SK-N-SH treated with all-trans-retinoic acid at 6 μM for 48 hours (cell line): ENCODE measurements at regions not wholly inside any gene's neighbourhood (a gene's known extent, or its start where the extent isn't known, plus 50 kb on each side); places are given as distances from the start of the nearest gene placed in this dataset.

Experiments used
- ATAC-seq: fragments of 200-7000 bp; cut with Tn5 transposase; 3 replicates; pipeline ENCODE4 v1.9.1; 2020; ENCODE audit warnings: mild to moderate bottlenecking, moderate library complexity
- ARNTL ChIP-seq: fragments of 450-650 bp; formaldehyde crosslinking; IDR thresholded peaks from 2 replicates; pipeline ENCODE4 v1.5.0; 2020; ENCODE audit warnings: low read depth, mild to moderate bottlenecking, moderate library complexity, borderline replicate concordance
- BACH2 ChIP-seq: fragments of 250-450 bp; sonication (Bioruptor Pico); IDR thresholded peaks from 2 replicates; pipeline ENCODE4 v1.9.0; 2021; ENCODE audit warnings: mild to moderate bottlenecking, borderline replicate concordance
- CSDC2 ChIP-seq: fragments of 250-450 bp; sonication (Bioruptor Pico); IDR thresholded peaks from 2 replicates; pipeline ENCODE4 v1.5.0; 2020; ENCODE audit warnings: mild to moderate bottlenecking, moderate library complexity
- ESRRG ChIP-seq: fragments of 250-450 bp; sonication (Bioruptor Pico); IDR thresholded peaks from 2 replicates; pipeline ENCODE4 v1.6.1; 2021; ENCODE audit warnings: mild to moderate bottlenecking
- GLIS3 ChIP-seq: fragments of 250-450 bp; sonication (Bioruptor Pico); IDR thresholded peaks from 2 replicates; pipeline ENCODE4 v1.5.0; 2020; ENCODE audit warnings: mild to moderate bottlenecking, moderate library complexity
- ISL1 ChIP-seq: fragments of 250-450 bp; sonication (Bioruptor Pico); IDR thresholded peaks from 2 replicates; pipeline ENCODE4 v2.1.2; 2022; ENCODE audit warnings: mild to moderate bottlenecking, moderate library complexity
- OSR1 ChIP-seq: fragments of 250-450 bp; sonication (Bioruptor Pico); IDR thresholded peaks from 2 replicates; pipeline ENCODE4 v1.8.0; 2022; ENCODE audit warnings: moderate library complexity, mild to moderate bottlenecking, inconsistent platforms
- RARB ChIP-seq: fragments of 250-450 bp; sonication (Bioruptor Pico); IDR thresholded peaks from 2 replicates; pipeline ENCODE4 v1.8.0; 2021; ENCODE audit warnings: mild to moderate bottlenecking, moderate library complexity
- SNAI2 ChIP-seq: fragments of 250-450 bp; sonication (Bioruptor Pico); IDR thresholded peaks from 2 replicates; pipeline ENCODE4 v1.5.0; 2020; ENCODE audit warnings: mild to moderate bottlenecking, moderate library complexity
- TCF4 ChIP-seq: fragments of 250-450 bp; sonication (Bioruptor Pico); IDR thresholded peaks from 2 replicates; pipeline ENCODE4 v1.8.0; 2021; ENCODE audit warnings: mild to moderate bottlenecking, moderate library complexity, borderline replicate concordance
- TOX ChIP-seq: fragments of 250-450 bp; sonication (Bioruptor Pico); IDR thresholded peaks from 2 replicates; pipeline ENCODE4 v1.8.0; 2021; ENCODE audit warnings: mild to moderate bottlenecking, moderate library complexity, borderline replicate concordance
- ZC3H10 ChIP-seq: fragments of 250-450 bp; sonication (Bioruptor Pico); IDR thresholded peaks from 2 replicates; pipeline ENCODE4 v1.5.1; 2021; ENCODE audit warnings: mild to moderate bottlenecking, moderate library complexity
- ZFP3 ChIP-seq: fragments of 250-450 bp; sonication (Bioruptor Pico); IDR thresholded peaks from 2 replicates; pipeline ENCODE4 v1.5.0; 2020; ENCODE audit warnings: mild to moderate bottlenecking, moderate library complexity
- ZFP30 ChIP-seq: fragments of 450-650 bp; formaldehyde crosslinking; IDR thresholded peaks from 2 replicates; pipeline ENCODE4 v1.5.0; 2022; ENCODE audit warnings: mild to moderate bottlenecking, moderate library complexity
- ZNF565 ChIP-seq: fragments of 450-650 bp; formaldehyde crosslinking; conservative IDR thresholded peaks from 2 replicates; pipeline ENCODE4 v1.5.0; 2020; ENCODE audit warnings: low read depth, mild to moderate bottlenecking, moderate library complexity
- ZNF70 ChIP-seq: fragments of 450-650 bp; formaldehyde crosslinking; IDR thresholded peaks from 2 replicates; pipeline ENCODE4 v1.5.0; 2020; ENCODE audit warnings: mild to moderate bottlenecking, moderate library complexity
- ZNF8 ChIP-seq: fragments of 450-650 bp; formaldehyde crosslinking; IDR thresholded peaks from 2 replicates; pipeline ENCODE4 v1.5.0; 2020; ENCODE audit warnings: mild to moderate bottlenecking, moderate library complexity
- TF ChIP-seq, protein P1 (sequence below): fragments of 250-450 bp; sonication (Bioruptor Pico); IDR thresholded peaks from 2 replicates; pipeline ENCODE4 v1.5.1; 2021; ENCODE audit warnings: mild to moderate bottlenecking, moderate library complexity
- TF ChIP-seq, protein P2 (sequence below): fragments of 250-450 bp; sonication (Bioruptor Pico); IDR thresholded peaks from 2 replicates; pipeline ENCODE4 v1.8.0; 2020; ENCODE audit warnings: mild to moderate bottlenecking, moderate library complexity, borderline replicate concordance
- TF ChIP-seq, protein P3 (sequence below): fragments of 250-450 bp; sonication (Bioruptor Pico); IDR thresholded peaks from 2 replicates; pipeline ENCODE4 v1.8.0; 2021; ENCODE audit warnings: low read depth, mild to moderate bottlenecking, moderate library complexity, borderline replicate concordance
- TF ChIP-seq, protein P4 (sequence below): fragments of 250-450 bp; sonication (Bioruptor Pico); IDR thresholded peaks from 2 replicates; pipeline ENCODE4 v1.5.0; 2020; ENCODE audit warnings: mild to moderate bottlenecking, moderate library complexity

DNA sequence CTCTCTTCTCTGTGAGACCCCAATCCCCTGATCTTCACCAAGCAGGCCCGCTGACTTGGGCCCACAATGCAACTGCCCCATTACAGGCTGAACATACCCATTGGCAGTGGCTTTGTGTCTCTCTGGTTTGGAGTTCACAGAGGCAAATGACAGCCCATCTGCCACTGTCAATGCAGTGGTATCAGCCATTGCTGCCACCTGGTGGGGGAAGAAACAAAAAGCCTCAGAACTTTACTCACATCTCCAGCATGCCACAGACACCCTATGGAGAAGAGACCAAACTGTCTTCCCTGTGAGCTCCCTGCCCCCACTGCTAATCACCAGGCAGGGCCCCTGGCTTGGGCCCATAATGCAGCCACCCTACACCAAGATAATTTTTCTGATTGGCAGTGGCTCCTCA lies 729.3 kb upstream of the ACTRT1 start:
- TF ChIP-seq CSDC2 (CRISPR knock-in tag) (no peak), ARNTL (no peak), GLIS3 (CRISPR knock-in tag) (no peak), SNAI2 (CRISPR knock-in tag) (no peak), ESRRG (CRISPR knock-in tag) (no peak), TOX (CRISPR knock-in tag) (no peak), RARB (CRISPR knock-in tag) (no peak), TCF4 (CRISPR knock-in tag) (no peak), ZNF70 (CRISPR knock-in tag) (no peak), BACH2 (no peak)
- TF ChIP-seq, protein P1, sequence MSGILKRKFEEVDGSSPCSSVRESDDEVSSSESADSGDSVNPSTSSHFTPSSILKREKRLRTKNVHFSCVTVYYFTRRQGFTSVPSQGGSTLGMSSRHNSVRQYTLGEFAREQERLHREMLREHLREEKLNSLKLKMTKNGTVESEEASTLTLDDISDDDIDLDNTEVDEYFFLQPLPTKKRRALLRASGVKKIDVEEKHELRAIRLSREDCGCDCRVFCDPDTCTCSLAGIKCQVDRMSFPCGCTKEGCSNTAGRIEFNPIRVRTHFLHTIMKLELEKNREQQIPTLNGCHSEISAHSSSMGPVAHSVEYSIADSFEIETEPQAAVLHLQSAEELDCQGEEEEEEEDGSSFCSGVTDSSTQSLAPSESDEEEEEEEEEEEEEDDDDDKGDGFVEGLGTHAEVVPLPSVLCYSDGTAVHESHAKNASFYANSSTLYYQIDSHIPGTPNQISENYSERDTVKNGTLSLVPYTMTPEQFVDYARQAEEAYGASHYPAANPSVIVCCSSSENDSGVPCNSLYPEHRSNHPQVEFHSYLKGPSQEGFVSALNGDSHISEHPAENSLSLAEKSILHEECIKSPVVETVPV: no peak
- ATAC-seq: 0 out of 3 replicates have a peak, but pooled peaks have one; percentile 33

DNA sequence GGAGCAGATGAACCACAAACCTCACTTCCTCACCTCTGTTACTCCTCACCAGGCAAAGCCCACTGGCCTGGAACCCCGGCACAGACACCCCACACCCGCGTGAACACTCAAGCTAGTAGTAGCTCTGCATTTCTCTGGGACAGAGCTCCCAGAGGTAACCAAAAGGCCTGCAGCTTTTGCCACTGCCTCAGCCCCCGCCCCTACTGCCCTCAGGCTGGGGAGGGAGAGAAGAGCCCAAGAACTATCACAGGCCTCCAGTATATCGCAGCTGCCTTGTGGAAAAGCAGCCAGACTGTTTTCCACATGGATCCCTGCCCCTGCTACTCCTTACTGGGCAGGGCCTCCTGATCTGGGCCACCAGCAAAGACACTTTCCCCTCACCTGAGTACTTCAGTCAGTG lies 728.7 kb upstream of the ACTRT1 start:
- no peak for ATAC-seq
- TF ChIP-seq ZNF70 (CRISPR knock-in tag) (no peak), ESRRG (CRISPR knock-in tag) (no peak), ZFP3 (CRISPR knock-in tag) (no peak), TOX (CRISPR knock-in tag) (no peak), RARB (CRISPR knock-in tag) (no peak)

DNA sequence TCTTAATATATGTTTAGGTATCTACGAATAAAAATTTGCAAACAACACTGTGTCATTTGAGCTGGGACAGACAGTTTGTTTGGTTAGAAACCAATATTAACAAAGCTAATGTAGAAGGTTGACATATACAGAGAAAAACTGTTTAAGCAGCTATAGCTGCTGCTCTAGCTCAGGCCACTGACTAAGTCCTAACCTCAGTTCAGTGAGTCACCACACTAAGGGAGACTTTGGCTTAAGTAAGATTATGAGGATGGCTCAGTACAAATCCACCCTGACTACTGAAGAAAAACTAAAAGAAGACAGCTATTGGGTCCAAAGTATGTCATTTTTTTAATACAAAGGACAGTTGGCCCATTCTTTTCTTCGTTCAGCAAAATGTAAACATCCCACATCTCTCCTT lies 717.3 kb upstream of the ACTRT1 start:
- no peak for ATAC-seq
- TF ChIP-seq CSDC2 (CRISPR knock-in tag) (no peak), TCF4 (CRISPR knock-in tag) (no peak), BACH2 (no peak), ARNTL (no peak), OSR1 (no peak), ZNF8 (CRISPR knock-in tag) (no peak), ZC3H10 (CRISPR knock-in tag) (no peak), SNAI2 (CRISPR knock-in tag) (no peak), ZNF70 (CRISPR knock-in tag) (no peak)
- TF ChIP-seq, protein P2, sequence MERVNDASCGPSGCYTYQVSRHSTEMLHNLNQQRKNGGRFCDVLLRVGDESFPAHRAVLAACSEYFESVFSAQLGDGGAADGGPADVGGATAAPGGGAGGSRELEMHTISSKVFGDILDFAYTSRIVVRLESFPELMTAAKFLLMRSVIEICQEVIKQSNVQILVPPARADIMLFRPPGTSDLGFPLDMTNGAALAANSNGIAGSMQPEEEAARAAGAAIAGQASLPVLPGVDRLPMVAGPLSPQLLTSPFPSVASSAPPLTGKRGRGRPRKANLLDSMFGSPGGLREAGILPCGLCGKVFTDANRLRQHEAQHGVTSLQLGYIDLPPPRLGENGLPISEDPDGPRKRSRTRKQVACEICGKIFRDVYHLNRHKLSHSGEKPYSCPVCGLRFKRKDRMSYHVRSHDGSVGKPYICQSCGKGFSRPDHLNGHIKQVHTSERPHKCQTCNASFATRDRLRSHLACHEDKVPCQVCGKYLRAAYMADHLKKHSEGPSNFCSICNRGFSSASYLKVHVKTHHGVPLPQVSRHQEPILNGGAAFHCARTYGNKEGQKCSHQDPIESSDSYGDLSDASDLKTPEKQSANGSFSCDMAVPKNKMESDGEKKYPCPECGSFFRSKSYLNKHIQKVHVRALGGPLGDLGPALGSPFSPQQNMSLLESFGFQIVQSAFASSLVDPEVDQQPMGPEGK: no peak
- TF ChIP-seq, protein P3, sequence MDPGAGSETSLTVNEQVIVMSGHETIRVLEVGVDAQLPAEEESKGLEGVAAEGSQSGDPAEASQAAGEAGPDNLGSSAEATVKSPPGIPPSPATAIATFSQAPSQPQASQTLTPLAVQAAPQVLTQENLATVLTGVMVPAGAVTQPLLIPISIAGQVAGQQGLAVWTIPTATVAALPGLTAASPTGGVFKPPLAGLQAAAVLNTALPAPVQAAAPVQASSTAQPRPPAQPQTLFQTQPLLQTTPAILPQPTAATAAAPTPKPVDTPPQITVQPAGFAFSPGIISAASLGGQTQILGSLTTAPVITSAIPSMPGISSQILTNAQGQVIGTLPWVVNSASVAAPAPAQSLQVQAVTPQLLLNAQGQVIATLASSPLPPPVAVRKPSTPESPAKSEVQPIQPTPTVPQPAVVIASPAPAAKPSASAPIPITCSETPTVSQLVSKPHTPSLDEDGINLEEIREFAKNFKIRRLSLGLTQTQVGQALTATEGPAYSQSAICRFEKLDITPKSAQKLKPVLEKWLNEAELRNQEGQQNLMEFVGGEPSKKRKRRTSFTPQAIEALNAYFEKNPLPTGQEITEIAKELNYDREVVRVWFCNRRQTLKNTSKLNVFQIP (CRISPR knock-in tag): no peak

DNA sequence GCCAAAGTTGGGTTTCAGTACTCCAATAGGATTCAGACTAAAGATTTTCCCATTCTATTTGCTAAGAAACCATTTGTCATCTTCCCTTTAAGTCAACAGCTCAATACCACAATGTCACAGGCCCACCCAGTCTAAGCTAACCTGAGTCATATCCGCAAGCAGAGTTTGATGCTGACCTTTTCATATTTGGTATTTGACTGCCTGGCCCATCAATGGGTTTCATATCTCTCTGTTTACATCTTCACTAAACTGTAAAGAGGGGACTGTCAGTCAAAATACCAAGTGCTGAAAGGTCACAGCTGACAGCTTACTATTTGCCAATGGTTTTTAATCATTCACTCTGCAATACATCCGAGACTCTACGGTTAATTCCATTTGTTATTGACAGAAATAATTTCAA lies 707.5 kb upstream of the ACTRT1 start:
- TF ChIP-seq TOX (CRISPR knock-in tag): no peak
- TF ChIP-seq CSDC2 (CRISPR knock-in tag): no peak
- no peak for ATAC-seq

DNA sequence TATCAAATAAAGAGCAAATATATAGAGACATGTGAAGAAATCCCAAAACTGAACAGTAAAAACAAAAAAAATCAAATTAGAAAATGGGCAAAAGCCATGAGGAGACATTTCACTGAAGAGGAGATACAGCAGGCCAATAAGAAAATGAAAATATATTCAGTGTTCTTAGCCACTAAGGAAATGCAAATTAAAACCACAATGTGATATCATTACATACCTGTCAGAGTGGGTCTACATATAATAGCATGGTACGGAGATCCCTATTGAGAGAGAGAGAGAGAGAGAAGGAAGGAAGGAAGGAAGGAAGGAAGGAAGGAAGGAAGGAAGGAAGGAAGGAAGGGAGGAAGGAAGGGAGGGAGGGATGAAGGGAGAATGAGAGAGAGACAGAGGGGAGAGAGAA lies 707.0 kb upstream of the ACTRT1 start:
- no peak for ATAC-seq
- TF ChIP-seq OSR1 (no peak), BACH2 (no peak), ESRRG (CRISPR knock-in tag) (no peak), ISL1 (CRISPR knock-in tag) (no peak), CSDC2 (CRISPR knock-in tag) (no peak), ZNF565 (CRISPR knock-in tag) (no peak)
- TF ChIP-seq, protein P3 (CRISPR knock-in tag): no peak

DNA sequence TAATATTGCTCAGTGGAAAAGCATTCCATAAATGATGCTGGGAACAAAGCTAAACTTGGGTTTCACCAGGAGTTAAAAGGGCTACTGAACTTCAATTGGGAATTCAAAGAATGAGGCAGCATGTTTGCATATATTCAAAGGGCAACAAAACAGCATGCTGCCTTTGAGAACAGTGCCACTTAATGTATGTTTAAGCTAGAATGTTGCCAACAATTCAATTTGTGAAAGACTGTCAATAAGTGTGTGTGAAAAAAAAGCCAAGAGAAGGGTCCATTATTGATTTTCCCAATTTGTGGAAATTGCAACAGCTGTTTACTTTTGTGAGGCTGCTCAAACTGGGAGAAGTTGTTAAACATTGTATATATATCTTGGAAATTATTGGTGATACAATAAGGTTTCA lies 701.9 kb upstream of the ACTRT1 start:
- ATAC-seq: no peak
- TF ChIP-seq, protein P2: no peak
- TF ChIP-seq ZFP30 (CRISPR knock-in tag): no peak
- TF ChIP-seq, protein P4, sequence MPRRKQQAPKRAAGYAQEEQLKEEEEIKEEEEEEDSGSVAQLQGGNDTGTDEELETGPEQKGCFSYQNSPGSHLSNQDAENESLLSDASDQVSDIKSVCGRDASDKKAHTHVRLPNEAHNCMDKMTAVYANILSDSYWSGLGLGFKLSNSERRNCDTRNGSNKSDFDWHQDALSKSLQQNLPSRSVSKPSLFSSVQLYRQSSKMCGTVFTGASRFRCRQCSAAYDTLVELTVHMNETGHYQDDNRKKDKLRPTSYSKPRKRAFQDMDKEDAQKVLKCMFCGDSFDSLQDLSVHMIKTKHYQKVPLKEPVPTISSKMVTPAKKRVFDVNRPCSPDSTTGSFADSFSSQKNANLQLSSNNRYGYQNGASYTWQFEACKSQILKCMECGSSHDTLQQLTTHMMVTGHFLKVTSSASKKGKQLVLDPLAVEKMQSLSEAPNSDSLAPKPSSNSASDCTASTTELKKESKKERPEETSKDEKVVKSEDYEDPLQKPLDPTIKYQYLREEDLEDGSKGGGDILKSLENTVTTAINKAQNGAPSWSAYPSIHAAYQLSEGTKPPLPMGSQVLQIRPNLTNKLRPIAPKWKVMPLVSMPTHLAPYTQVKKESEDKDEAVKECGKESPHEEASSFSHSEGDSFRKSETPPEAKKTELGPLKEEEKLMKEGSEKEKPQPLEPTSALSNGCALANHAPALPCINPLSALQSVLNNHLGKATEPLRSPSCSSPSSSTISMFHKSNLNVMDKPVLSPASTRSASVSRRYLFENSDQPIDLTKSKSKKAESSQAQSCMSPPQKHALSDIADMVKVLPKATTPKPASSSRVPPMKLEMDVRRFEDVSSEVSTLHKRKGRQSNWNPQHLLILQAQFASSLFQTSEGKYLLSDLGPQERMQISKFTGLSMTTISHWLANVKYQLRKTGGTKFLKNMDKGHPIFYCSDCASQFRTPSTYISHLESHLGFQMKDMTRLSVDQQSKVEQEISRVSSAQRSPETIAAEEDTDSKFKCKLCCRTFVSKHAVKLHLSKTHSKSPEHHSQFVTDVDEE (CRISPR knock-in tag): no peak
- no peak for TF ChIP-seq TCF4 (CRISPR knock-in tag)
- no peak for TF ChIP-seq CSDC2 (CRISPR knock-in tag)
